WTC11 (cell line): ENCODE measurements at regions not wholly inside any gene's neighbourhood (a gene's known extent, or its start where the extent isn't known, plus 50 kb on each side); places are given as distances from the start of the nearest gene placed in this dataset.

ENCODE experiments used
- ATAC-seq: fragments of 200-7000 bp; cut with Tn5 transposase; 2 replicates; pipeline ENCODE4 v1.10.0; 2021; ENCODE audit warnings: mild to moderate bottlenecking, moderate library complexity
- CTCF ChIA-PET: fragments of 300-600 bp; sonication (Branson Sonifier 250); formaldehyde crosslinking; loops from one replicate; lab custom pipeline; 2021; ENCODE audit warnings: antibody characterized with exemption; lab: Charles Lee
- POLR2A ChIA-PET: fragments of 350-600 bp; sonication (Branson Sonifier 250); formaldehyde crosslinking; loops from one replicate; lab custom pipeline; 2021; ENCODE audit warnings: antibody characterized with exemption; lab: Charles Lee
- DNase-seq: peaks from one replicate; pipeline ENCODE4 v3.0.0; 2021; ENCODE audit warnings: low spot score
- H3K27ac Mint-ChIP-seq: 2 replicates; pipeline ENCODE4 v1.8.0; 2021; ENCODE audit warnings: mixed read lengths
- H3K27me3 Mint-ChIP-seq: 2 replicates; pipeline ENCODE4 v1.8.0; 2021; ENCODE audit warnings: low read depth, mild to moderate bottlenecking, moderate library complexity, mixed read lengths
- H3K36me3 Mint-ChIP-seq: 2 replicates; pipeline ENCODE4 v1.8.0; 2021; ENCODE audit warnings: mixed read lengths
- H3K4me1 Mint-ChIP-seq: 2 replicates; pipeline ENCODE4 v1.8.0; 2022; ENCODE audit warnings: mixed read lengths
- H3K4me3 Mint-ChIP-seq: 2 replicates; pipeline ENCODE4 v1.8.0; 2021; ENCODE audit warnings: mild to moderate bottlenecking, moderate library complexity, mixed read lengths
- H3K9me3 Mint-ChIP-seq: 2 replicates; pipeline ENCODE4 v1.8.0; 2021; ENCODE audit warnings: mixed read lengths
- ATF1 ChIP-seq: sonication (generic); formaldehyde crosslinking; IDR thresholded peaks from 2 replicates; pipeline ENCODE4 v1.8.1; 2023; ENCODE audit warnings: mild to moderate bottlenecking, moderate library complexity, missing genetic modification reagents
- ATF6 ChIP-seq: sonication (generic); formaldehyde crosslinking; IDR thresholded peaks from 2 replicates; pipeline ENCODE4 v1.8.1; 2023; ENCODE audit warnings: mild to moderate bottlenecking, missing genetic modification reagents
- CDX4 ChIP-seq: fragments of 250-450 bp; sonication (Bioruptor Pico); IDR thresholded peaks from 2 replicates; pipeline ENCODE4 v1.9.0; 2021; ENCODE audit warnings: moderate library complexity, mild to moderate bottlenecking, inconsistent platforms, borderline replicate concordance
- E2F1 ChIP-seq: sonication (generic); formaldehyde crosslinking; IDR thresholded peaks from 2 replicates; pipeline ENCODE4 v1.8.0; 2022; ENCODE audit warnings: mild to moderate bottlenecking, missing genetic modification reagents
- FOXP4 ChIP-seq: sonication (generic); formaldehyde crosslinking; IDR thresholded peaks from 2 replicates; pipeline ENCODE4 v1.8.0; 2022; ENCODE audit warnings: mild to moderate bottlenecking, missing genetic modification reagents
- GABPB1 ChIP-seq: sonication (generic); formaldehyde crosslinking; IDR thresholded peaks from 2 replicates; pipeline ENCODE4 v1.8.1; 2023; ENCODE audit warnings: mild to moderate bottlenecking, missing genetic modification reagents
- GTF2I ChIP-seq: fragments of 250-450 bp; sonication (Bioruptor Pico); conservative IDR thresholded peaks from 2 replicates; pipeline ENCODE4 v1.4.0; 2021; ENCODE audit warnings: mild to moderate bottlenecking
- HMGA2 ChIP-seq: fragments of 250-450 bp; sonication (Bioruptor Pico); IDR thresholded peaks from 2 replicates; pipeline ENCODE4 v1.4.0; 2021; ENCODE audit warnings: mild to moderate bottlenecking, moderate library complexity
- JAZF1 ChIP-seq: fragments of 250-450 bp; sonication (Bioruptor Pico); IDR thresholded peaks from 2 replicates; pipeline ENCODE4 v1.9.0; 2021; ENCODE audit warnings: moderate library complexity, mild to moderate bottlenecking, inconsistent platforms
- NR3C1 ChIP-seq: sonication (generic); formaldehyde crosslinking; conservative IDR thresholded peaks from 2 replicates; pipeline ENCODE4 v1.8.1; 2023; ENCODE audit warnings: low read depth, mild to moderate bottlenecking, missing genetic modification reagents
- PRDM15 ChIP-seq: sonication (generic); formaldehyde crosslinking; IDR thresholded peaks from 2 replicates; pipeline ENCODE4 v1.8.0; 2022; ENCODE audit warnings: missing genetic modification reagents
- SP1 ChIP-seq: sonication (generic); formaldehyde crosslinking; conservative IDR thresholded peaks from 2 replicates; pipeline ENCODE4 v1.8.1; 2022; ENCODE audit warnings: missing genetic modification reagents
- TCF7 ChIP-seq: sonication (generic); formaldehyde crosslinking; IDR thresholded peaks from 2 replicates; pipeline ENCODE4 v1.8.0; 2022; ENCODE audit warnings: mild to moderate bottlenecking, low read depth, missing genetic modification reagents, moderate library complexity
- ZBTB43 ChIP-seq: sonication (generic); formaldehyde crosslinking; IDR thresholded peaks from 2 replicates; pipeline ENCODE4 v1.8.1; 2023; ENCODE audit warnings: mild to moderate bottlenecking, missing genetic modification reagents
- ZNF317 ChIP-seq: sonication (generic); formaldehyde crosslinking; IDR thresholded peaks from 2 replicates; pipeline ENCODE4 v1.8.1; 2023; ENCODE audit warnings: low read depth, mild to moderate bottlenecking, moderate library complexity, missing genetic modification reagents, borderline replicate concordance

- no peaks in the 10 kb centered on the region for H3K4me1 Mint-ChIP-seq
- H3K36me3 Mint-ChIP-seq: no peaks in the 10 kb centered on the region
- no peaks in the 10 kb centered on the region for H3K27me3 Mint-ChIP-seq
- ATAC-seq: no peak
- DNase-seq: no peak
- no peaks in the 10 kb centered on the region for H3K9me3 Mint-ChIP-seq
- TF ChIP-seq ATF1 (CRISPR knock-in tag): no peak
- TF ChIP-seq HMGA2 (CRISPR knock-in tag): no peak
- TF ChIP-seq E2F1: no peak
- TF ChIP-seq GTF2I (CRISPR knock-in tag): no peak
- TF ChIP-seq ZBTB43 (CRISPR knock-in tag): no peak
- no peak for TF ChIP-seq FOXP4 (CRISPR knock-in tag)
- no peak for TF ChIP-seq SP1 (CRISPR knock-in tag)
- no peak overlapping the region for H3K4me3 Mint-ChIP-seq
- CTCF ChIA-PET: no interaction called here
- H3K27ac Mint-ChIP-seq: no peak overlapping the region
- POLR2A ChIA-PET: no interaction called here
These were observed 335.2 kb upstream of the SEMA3D start for GRCh38 chr7:85522070-85522469.

GRCh38 chr7:85521108-85521694, 334.3 kb upstream of the SEMA3D start:
- POLR2A ChIA-PET: no interaction called here
- H3K4me1 Mint-ChIP-seq: no peaks in the 10 kb centered on the region
- H3K27ac Mint-ChIP-seq: no peak overlapping the region
- no peaks in the 10 kb centered on the region for H3K27me3 Mint-ChIP-seq
- H3K4me3 Mint-ChIP-seq: no peak overlapping the region
- no peak for ATAC-seq
- no peak for DNase-seq
- H3K9me3 Mint-ChIP-seq: no peaks in the 10 kb centered on the region
- TF ChIP-seq NR3C1 (no peak), FOXP4 (CRISPR knock-in tag) (no peak), ZNF317 (CRISPR knock-in tag) (no peak), PRDM15 (CRISPR knock-in tag) (no peak), JAZF1 (no peak), TCF7 (no peak), ATF6 (CRISPR knock-in tag) (no peak), GABPB1 (no peak), CDX4 (no peak)
- no peaks in the 10 kb centered on the region for H3K36me3 Mint-ChIP-seq
- CTCF ChIA-PET: no interaction called here
